ENCODE measurements at regions not wholly inside any gene's neighbourhood (a gene's known extent, or its start where the extent isn't known, plus 50 kb on each side); places are given as distances from the start of the nearest gene placed in this dataset.
"Not testable (repeated sequence)": the region's sequence is repeated elsewhere in the genome, so short reads cannot be mapped to it uniquely, and the experiment has no call there.

DNA sequence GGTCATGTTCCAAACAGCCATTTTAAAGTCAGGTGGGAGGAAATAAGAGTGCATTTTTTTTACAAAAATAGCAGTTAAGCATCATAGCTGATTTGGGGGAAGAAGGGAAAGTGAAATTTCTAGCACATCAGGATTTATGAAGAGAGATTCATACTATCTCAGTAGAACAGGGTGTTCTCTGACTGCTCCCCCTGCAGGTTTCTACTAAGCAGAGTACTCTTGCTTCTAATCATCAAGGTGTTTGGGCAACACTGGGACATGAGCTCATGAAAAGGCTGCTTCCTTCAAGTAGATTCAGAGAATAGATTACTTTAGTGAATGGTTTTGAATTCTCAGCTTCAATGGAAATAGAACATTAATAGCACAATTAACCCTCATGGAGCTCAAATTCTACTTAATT, 591.4 kb upstream of the PCDH10 start:
- DNase-seq, result no peak

DNA sequence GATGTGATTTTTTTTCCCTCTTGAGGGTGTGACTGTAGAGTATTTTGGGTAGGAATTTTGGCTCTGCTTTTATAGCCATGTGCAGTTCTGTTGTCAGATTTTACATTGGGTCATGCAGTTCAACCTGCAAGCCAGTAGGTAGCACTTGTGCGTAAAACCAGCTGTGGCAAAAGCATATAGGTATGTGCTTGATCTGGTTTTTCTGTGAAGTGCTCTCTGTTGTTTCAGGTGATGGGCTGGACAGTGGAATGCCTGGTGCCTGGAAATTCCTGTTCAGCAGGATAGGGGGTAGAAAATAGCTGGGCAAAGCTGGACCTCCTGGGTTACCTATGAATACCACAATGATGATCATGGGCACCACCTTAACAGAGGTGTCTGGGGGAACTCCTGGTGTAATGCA, 584.2 kb upstream of the PCDH10 start:
- no peak for DNase-seq

DNA sequence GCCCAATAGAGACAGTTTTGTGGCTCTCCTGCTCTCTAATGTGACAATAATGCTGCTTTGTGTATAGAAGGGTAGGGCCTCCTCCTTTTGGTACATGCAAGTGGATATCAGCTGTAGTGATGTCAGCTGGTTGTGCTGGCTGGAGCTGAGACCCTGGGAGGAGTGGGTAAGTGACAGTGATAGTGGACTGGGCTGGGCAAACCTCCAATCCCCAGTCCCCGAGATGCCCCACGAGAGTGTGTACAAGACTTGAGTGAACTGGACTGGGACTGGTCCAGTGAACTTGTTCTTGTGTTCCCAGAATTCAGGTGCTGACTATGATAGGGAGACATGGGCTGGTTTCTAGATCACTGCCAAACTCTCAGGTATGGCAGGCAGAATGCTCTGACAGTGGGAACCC, 583.6 kb upstream of the PCDH10 start:
- DNase-seq, result no peak

DNA sequence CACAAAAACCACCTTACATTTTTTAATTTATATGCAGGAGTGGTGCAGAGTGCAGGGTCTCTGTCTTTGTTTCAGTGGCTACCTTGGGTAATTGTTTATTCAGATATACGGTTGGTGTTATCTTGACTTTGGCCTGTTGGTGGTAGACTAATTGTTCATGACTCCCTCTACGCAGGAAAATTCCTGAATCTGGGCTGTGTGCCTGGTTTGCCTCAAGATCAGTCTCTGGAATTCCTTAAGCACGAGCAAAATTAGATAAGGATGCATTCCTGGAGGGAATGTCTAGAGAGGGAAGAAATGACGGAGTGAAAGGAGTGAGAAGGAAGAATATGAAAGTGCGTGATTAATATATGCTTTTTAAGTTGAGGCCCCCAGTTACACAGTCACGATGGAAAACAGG, 576.9 kb upstream of the PCDH10 start:
- no peak for DNase-seq

DNA sequence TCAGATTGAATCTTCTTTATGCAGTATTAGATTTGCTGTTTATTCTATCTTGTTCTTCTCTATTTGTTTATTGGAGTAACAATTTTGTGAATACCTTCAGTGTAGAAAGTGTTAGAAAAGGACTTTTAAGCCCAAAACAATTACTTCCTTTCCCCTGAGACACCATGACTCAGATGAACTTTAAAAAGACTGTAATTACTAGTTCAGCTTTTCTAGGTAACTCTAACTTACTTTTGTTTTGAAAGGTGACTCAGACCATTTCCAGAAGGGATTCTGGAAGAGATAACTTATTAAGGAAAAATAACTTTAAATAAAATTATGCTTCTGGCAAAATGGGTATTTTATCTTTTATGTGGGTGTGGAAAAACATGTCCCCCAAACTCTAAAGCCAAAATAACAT, 561.5 kb upstream of the PCDH10 start:
- DNase-seq, result no peak

DNA sequence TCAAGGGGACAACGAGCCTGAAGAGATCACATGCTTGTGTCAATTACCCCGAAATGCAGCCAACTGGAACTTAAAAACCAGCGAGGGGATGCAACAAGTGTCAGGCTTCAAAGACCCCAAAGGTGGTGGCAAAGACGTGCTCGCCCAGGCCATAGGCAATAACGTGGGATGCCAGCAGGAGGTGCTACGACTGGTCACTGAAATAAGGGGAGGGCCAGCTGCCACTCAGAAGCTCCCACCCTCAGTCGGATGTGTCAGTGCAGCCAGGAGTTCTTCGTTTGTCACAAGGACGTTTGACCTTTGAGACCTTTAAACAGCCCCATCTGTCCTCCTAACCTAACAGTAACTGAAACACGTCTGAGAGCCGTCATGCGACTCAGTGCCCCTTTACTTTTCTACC, 556.8 kb upstream of the PCDH10 start:
- DNase-seq, result no peak

DNA sequence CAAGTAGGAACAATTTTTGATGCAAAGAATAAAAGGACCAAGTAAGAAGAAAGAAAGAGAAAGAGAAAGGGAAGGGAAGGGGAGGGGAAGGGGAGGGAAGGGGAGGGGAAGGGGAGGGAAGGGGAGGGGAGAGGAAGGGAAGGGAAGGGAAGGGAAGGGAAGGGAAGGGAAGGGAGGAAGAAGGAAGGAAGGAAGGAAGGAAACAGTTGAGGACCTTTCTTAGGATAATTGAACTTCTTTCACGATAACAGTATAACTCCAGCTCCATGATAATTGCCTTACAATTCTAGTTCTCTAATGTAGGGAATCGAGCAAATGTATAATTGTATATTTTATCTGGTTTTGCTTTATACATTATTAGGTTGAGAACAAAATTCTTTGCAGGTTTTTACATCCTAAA, 556.2 kb upstream of the PCDH10 start:
- DNase-seq, result no peak

DNA sequence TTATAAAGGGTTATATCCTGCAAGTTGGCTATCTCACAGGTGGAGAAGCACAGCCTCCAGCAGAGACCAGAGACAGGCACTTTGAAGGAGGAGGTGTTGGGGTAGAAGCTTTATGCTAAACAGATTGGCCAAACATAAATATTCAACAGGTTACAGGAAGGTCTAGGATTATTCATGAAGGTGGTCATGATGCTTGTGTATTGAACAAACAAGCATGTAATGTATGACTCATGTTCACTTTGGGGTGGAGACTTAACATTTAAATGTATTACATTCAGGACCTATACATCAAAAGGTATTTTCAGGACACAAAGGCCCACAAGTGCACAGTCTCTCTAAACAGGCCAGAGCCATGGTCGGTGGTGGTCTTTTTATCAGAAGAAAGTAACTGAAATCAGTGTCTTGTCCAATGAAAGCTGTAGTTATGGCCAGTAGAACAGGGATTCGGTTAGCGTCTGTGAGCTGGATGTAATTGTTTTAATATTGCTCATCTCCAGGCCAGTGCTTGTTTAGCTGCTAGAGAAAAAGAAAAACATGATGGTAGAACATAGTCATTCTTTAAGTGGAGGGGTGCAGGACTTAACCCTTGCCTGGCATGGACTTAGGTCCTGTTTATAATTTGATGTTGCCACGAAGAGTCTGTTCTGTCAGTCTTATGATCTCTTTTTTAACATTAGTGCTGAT, 555.2 kb upstream of the PCDH10 start:
- DNase-seq, result no peak

DNA sequence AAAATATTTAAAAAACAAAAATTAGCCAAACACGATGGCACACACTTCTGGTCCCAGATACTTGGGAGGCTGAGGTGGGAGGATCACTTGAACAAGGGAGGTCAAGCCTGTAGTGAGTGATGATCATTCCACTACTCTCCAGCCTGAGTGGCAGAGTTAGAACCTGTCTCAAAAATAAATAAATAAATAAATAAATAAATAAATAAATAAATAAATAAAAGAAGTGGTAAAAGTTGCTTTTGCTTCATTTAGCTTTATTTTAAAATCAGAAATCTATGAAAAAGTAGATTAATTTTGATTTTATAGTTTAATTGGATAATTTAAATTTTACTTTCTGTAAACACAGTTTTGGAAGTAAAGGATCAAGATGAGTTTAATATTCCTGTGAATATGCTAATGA, 552.9 kb upstream of the PCDH10 start:
- no peak for DNase-seq

DNA sequence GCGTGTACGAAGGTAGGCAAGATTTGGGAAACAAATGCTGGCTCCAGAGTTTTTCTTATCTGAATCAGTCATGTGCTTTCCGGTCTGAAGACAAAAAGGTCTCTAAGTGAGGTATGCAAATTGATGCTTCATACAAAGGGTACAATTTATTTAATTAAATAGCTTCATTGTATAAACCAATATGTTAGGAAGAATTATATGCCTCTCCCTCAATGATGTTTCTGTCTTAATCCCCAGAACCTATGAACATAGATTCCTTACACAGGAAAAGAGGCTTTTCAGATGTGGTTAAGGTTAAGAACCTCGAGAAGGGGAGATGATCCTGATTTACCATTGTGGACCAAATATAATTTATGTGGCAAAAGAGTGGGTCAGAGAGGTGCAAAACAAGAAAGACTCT, 543.5 kb upstream of the PCDH10 start:
- DNase-seq, result no peak

DNA sequence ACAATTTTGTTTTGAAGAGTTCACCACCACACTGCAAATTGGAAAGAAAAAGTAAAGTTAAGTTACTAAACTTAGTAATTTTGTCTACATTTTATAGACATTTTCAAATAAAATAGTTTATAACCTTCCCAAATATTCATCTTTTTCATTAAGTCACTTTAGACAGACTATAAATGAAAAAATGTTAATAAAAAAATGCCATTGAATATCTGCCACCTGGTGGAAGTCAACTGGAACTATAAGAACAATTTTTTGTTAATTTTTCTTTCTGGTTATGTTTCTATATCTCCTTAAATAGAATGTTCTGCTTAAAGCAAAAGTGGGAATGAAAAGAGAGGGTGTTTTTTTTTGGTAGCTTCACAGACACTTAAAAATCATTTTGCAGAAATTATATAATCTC, 534.4 kb upstream of the PCDH10 start:
- DNase-seq, result no peak

DNA sequence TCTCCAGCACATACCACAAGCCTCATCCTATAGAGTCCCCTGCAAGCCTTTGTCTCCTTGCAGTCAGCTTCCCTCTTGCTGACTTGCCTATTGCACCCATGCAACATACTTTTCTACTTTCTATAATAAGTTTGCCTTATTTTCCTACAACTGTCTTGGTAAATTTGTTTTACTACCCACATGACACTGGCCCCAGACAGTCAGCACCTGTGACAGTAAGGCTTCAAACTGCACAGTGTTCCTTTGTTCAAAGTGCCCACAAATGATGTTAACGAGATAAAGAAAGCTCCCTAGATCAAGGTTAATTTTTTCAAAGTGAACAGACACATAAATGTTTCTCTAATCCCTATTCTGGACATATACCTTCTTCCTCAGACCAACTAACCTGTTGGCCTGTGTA, 529.1 kb upstream of the PCDH10 start:
- DNase-seq, result no peak

DNA sequence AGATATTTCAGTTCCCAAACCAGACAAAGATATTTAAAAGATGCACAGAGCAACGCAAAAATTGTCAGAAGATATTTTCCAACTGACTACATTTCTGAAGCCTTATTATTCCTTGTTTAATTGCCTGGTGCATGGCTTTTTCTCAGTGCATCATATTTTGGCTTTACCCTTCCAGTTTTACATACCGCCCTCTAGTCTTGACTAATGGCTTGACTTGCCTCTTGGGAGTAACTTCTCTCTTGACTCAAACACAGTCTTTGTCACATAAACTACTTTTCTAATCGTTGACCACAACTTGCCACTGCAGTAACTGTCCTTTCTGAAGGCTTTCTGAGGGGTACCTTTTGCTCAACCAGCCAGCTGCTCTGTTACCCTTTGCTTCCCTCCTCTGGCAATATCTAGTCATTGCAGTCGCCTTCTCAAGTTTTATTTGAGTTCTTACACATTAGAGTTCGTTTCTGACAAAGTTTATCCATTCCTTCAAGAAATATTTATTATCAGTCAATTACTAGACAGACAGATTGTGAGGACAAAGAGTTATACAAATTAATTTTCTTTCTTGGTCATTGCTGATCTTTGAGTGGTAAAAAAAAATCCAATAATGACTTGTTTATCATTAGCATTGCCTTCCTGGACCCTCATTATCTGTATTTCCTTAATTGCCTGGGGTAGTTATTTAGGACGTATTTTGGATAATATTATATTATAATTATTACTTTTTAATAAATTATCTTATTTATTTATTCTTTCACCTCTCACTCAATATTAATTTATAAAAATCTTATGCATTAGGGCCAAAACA, 506.9 kb upstream of the PCDH10 start:
- DNase-seq, result no peak

DNA sequence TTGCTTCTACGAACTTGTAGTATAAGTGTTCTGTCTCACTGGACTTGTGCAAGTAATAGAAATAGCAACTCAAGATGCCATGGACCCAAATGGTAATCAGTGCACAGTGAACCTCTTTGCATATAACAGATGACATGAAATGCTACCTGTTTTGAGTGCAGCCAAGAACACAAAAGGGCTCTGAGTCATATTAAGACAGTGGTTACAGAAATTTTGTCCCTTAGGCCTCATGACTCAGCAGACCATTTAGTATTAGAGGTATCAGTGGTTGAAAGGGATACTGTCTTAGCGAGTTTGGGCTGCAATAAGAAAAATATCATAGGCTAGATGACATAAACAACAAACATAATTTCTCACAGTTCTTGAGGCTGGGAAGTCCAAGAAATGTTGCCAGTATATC, 502.9 kb upstream of the PCDH10 start:
- no peak for DNase-seq

DNA sequence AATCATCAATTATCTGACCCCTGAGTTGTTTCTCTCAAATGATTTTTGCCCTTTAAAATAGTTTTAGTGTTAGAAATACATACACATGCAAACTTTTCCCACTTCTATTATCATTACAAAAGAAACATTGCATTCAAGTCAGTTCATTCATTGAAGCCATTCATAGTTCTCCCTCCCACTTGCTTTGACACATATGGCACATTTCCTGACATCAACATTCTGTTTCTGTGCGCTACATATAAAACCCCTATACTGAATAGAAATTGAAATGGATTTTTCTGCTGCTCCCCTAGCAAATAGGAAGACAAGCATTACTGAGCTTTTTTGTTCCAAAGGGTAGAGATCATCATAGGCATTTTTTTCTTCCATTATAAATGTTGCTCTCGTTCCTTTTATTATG, 497.9 kb upstream of the PCDH10 start:
- no peak for DNase-seq

DNA sequence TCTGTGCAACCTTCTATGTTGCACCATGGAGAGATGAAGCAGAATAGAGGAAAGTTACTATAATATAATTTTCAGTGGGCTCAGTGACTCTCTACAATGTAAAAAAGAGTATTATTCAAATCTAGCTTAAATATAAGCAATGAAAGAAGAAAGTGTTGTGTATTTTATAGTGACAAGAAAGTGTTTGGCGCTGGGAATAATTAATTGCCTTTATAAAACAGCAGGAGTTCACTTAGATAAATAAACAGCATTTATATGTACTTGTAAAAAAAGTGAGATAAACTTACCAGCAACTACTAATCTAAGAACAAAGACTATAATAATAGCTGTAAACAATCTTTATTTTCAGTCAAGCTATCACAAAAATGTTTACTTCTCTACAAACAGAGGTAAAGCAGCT, 488.9 kb upstream of the PCDH10 start:
- no peak for DNase-seq

DNA sequence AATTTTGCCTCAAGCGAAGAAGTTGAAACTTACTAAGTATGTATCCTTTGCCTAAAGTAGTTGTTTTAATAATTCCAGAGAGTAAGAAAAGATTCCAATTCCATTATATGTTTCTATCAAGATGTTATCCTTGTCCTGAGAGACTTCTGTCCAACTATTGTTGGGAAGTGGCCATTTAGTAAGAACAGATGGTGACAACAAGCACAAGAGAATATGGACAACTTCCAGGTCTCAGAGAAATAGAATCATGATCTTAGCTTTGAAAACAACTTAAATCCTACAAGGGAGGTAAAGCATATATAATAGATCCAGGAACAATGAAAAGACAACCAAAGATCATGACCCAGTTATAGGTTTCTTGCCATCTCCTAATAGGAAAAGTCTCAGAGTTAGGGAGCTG, 486.6 kb upstream of the PCDH10 start:
- DNase-seq, result no peak

DNA sequence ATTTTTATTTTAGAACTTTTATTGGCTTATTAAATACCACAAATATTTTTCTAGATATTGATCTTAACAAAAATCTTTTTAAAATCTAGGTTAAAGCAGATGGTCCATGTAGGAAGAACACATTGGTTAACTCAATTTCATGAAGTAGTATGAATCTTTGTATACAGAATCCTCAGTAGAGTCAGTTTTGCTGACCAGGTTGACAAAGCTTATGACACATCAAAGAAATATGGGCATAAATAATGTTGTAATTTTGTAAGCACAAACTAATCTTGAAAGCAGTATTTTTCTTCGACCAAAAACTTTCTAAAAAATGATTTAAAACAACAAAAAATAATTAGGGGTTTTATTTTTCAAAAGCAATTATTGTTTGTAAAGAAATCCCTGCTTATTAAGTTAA, 479.3 kb upstream of the PCDH10 start:
- no peak for DNase-seq

DNA sequence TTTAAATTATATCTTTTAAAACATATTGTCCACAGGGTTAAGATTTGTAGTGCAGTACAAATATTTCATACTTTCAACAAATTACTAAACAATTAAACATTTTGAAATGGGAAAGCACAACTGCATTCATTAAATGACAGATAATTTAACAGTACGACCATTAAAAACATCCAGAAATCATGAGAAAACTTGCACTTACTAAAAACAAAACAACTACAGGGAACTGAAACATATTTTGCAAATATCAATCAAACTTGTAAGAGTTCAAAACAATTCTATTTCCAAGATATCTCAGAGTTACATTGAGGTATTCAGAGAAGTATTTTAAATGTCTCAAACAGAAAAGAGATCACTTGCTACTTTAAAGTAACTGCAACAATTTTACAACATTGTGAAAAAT, 478.5 kb upstream of the PCDH10 start:
- DNase-seq, result no peak

DNA sequence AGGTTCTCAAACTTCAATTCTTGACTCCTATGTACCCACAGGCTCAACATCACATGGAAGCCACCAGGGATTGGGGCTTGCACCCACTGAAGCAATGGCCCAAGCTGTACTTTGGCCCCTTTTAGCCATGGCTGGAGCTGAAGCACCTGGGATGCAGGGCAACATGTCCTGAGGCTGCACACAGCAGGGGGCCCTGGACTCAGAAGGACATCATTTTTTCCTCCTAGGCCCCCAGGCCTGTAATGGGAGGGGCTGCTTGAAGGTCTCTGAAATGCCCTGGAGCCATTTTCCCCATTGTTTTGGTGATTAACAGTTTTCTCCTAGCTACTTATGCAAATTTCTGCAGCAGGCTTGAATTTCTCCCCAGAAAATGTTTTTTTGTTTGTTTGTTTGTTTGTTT, 465.1 kb upstream of the PCDH10 start:
- no peak for DNase-seq

DNA sequence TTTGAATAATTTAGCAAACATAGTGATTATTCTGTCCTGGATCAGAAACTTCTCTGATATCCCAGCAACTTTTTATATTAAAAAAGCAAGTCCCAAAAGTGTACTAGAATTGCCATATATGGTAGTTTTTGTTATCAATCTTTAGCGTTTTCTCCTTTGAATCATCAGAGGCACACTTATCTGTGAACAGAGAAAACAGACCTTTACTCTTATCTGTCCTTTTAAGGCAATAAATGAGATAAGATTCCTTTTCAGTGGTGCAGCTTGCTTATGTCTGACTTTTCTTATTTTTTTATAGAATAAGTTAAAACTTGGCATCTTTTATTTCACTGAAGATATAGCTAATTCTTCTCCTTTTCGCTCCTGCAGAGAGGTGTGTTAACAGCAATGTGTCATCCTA, 458.1 kb upstream of the PCDH10 start:
- DNase-seq, result no peak

DNA sequence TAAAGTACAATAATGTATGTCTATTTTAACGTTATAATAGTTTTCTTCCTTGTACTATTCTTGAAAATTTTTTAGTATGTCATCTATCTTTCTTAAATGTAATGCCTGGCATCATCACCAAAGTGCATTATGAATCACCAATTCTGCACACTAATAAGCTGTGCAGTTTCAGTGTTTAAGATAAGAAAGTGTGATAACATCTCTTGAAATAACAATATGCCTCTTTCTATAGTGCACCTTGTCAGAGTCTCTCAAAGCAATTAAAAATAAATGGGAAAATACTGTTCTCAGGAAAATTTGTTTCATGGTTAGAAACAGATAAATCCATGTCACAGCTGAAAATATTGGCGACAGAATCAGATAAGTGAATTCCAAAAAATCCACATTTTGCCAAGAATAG, 457.4 kb upstream of the PCDH10 start:
- no peak for DNase-seq

DNA sequence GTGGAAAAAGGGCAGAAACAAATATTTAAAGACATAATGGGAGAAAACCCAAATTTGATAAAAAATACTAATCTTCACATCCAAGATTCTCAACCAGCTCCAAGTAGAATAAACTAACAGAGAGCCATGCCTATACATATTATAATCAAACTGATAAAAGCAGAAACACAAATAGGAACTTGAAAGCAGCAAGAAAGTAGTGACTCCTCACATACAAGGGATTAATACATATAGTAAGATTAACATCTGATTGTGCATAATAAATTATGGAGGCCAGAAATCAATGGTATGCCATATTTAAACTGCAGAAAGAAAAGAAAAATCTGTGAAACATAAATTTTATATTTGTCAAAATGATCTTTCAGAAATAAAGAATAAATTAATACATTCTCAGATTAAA, 454.3 kb upstream of the PCDH10 start:
- DNase-seq, result no peak

DNA sequence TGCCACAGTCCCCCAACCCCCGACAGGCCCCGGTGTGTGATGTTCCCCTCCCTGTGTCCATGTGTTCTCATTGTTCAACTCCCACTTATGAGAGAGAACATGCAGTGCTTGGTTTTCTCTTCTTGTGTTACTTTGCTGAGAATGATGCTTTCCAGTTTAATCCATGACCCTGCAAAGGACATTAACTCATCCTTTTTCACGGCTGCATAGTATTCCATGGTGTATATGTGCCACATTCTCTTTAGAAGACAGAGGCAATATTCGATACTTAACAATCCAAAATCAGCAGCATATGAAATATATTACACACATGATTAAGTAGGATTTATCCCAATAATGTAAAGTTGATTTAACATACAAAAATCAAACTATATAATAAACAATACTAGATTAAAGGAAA, 451.6 kb upstream of the PCDH10 start:
- not testable (repeated sequence) for DNase-seq

DNA sequence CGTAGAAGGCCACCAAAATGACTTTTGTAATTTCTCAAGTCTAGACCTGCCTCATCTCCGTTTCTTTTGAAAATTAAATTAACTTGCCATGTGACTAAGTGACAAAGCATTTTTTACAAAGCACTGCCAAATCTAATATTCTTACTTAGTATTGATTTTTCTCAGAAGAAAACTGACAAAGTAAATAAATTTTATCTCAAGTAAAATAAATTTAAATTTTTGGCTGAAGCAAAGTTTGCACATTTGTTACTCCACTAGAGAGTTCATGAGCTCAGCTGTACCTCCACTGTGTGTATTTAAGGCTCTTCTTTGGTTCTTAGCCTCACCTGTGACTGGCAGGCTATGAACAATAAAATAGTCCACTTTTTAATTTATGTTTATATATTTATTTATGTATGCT, 441.1 kb upstream of the PCDH10 start:
- DNase-seq, result no peak
